IMR-90 (cell line): ENCODE measurements at regions not wholly inside any gene's neighbourhood (a gene's known extent, or its start where the extent isn't known, plus 50 kb on each side); places are given as distances from the start of the nearest gene placed in this dataset.

Source experiments
- BHLHE40 ChIP-seq: fragments of 150-350 bp; IDR thresholded peaks from 2 replicates; pipeline ENCODE4 v1.6.1; 2016; ENCODE audit warnings: mild to moderate bottlenecking, low read depth, low read length
- CEBPB ChIP-seq: IDR thresholded peaks from 2 replicates; pipeline ENCODE4 v1.6.1; 2012; ENCODE audit warnings: low read depth, low read length, improper control_type of control experiment
- CTCF ChIP-seq: conservative IDR thresholded peaks from 2 replicates; pipeline ENCODE4 v1.5.1; 2012; ENCODE audit warnings: mild to moderate bottlenecking, low read depth, low read length, improper control_type of control experiment
- FOS ChIP-seq: fragments of 150-350 bp; IDR thresholded peaks from 2 replicates; pipeline ENCODE4 v1.6.1; 2016; ENCODE audit warnings: low read depth, low read length
- MAZ ChIP-seq: IDR thresholded peaks from 2 replicates; pipeline ENCODE4 v1.6.1; 2012; ENCODE audit warnings: low read depth, mild to moderate bottlenecking, low read length, improper control_type of control experiment, moderate library complexity, borderline replicate concordance
- MXI1 ChIP-seq: IDR thresholded peaks from 2 replicates; pipeline ENCODE4 v1.6.1; 2012; ENCODE audit warnings: low read depth, mild to moderate bottlenecking, low read length, moderate library complexity, borderline replicate concordance
- POLR2A ChIP-seq: IDR thresholded peaks from 2 replicates; pipeline ENCODE4 v1.6.1; 2012; ENCODE audit warnings: mild to moderate bottlenecking, low read depth, low read length
- RAD21 ChIP-seq: IDR thresholded peaks from 2 replicates; pipeline ENCODE4 v1.6.1; 2012; ENCODE audit warnings: low read length, improper control_type of control experiment
- RCOR1 ChIP-seq: IDR thresholded peaks from 2 replicates; pipeline ENCODE4 v1.6.1; 2012; ENCODE audit warnings: mild to moderate bottlenecking, low read length, improper control_type of control experiment; ENCODE audit not compliant: insufficient replicate concordance
- RFX5 ChIP-seq: IDR thresholded peaks from 2 replicates; pipeline ENCODE4 v1.8.0; 2012; ENCODE audit warnings: low read depth, mild to moderate bottlenecking, low read length, moderate library complexity
- SMC3 ChIP-seq: fragments of 150-350 bp; IDR thresholded peaks from 2 replicates; pipeline ENCODE4 v1.6.1; 2016; ENCODE audit warnings: low read depth, mild to moderate bottlenecking, antibody characterized with exemption, low read length, moderate library complexity
- USF2 ChIP-seq: fragments of 150-350 bp; IDR thresholded peaks from 2 replicates; pipeline ENCODE4 v1.6.1; 2017; ENCODE audit warnings: mild to moderate bottlenecking, antibody characterized with exemption, low read length, low read depth
- TF ChIP-seq, protein P1 (sequence below): fragments of 150-350 bp; IDR thresholded peaks from 2 replicates; pipeline ENCODE4 v1.6.1; 2016; ENCODE audit warnings: low read depth, mild to moderate bottlenecking, low read length, moderate library complexity, borderline replicate concordance

DNA sequence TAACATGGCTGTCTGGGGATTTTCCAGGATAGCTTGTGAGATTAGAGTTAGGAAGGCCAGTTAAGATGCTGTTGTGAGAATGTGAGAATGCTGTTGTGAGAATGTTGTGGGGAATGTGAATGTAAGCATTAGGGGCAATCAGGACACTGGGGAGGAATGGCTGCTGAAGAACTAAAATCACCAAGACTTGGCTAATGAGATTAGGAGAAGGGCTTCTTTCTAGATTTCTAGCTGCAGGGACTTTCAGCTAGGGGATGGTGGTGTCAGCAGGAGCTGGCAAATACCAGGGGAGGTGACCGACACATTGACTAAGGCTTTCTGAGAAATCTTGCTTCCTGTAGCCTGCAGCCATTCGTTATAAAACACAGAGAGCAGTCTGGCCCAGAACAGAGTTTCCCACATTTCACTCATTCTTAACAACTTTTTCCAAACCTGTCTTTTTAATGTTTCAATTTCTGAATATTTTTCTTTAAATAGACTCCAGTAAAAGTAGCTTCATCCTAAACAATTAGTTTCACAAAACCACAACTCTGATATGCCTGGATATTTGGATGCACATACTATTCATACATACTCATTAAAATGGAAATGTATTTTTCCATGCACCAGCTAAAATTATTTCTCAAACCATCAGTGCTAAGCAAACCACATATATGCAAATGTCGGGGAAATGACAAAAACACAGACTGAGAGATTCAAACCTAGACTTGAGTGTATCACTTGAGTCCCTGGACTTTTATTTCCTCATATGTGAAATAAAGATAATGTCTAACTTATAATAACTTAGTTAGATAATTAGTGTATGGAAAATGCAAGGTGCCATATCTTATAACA, 89.3 kb upstream of the TNC start:
- no peak for TF ChIP-seq RCOR1
- TF ChIP-seq, protein P1, sequence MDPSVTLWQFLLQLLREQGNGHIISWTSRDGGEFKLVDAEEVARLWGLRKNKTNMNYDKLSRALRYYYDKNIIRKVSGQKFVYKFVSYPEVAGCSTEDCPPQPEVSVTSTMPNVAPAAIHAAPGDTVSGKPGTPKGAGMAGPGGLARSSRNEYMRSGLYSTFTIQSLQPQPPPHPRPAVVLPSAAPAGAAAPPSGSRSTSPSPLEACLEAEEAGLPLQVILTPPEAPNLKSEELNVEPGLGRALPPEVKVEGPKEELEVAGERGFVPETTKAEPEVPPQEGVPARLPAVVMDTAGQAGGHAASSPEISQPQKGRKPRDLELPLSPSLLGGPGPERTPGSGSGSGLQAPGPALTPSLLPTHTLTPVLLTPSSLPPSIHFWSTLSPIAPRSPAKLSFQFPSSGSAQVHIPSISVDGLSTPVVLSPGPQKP: no peak
- TF ChIP-seq RFX5: no peak
- TF ChIP-seq CTCF: no peak
- no peak for TF ChIP-seq MXI1
- TF ChIP-seq USF2: no peak
- no peak for TF ChIP-seq CEBPB
- TF ChIP-seq BHLHE40: no peak
- TF ChIP-seq RAD21: no peak
- TF ChIP-seq MAZ: no peak
- TF ChIP-seq POLR2A: no peak
- no peak for TF ChIP-seq FOS
- no peak for TF ChIP-seq SMC3
